GM18867 (cell line): ENCODE measurements at regions not wholly inside any gene's neighbourhood (a gene's known extent, or its start where the extent isn't known, plus 50 kb on each side); places are given as distances from the start of the nearest gene placed in this dataset.

ENCODE experiments used
- ATAC-seq: cut with Tn5 transposase; IDR thresholded peaks from one replicate; pipeline ENCODE4 v1.9.1; 2021; ENCODE audit warnings: mild to moderate bottlenecking, moderate library complexity; ENCODE audit not compliant: unreplicated experiment

DNA sequence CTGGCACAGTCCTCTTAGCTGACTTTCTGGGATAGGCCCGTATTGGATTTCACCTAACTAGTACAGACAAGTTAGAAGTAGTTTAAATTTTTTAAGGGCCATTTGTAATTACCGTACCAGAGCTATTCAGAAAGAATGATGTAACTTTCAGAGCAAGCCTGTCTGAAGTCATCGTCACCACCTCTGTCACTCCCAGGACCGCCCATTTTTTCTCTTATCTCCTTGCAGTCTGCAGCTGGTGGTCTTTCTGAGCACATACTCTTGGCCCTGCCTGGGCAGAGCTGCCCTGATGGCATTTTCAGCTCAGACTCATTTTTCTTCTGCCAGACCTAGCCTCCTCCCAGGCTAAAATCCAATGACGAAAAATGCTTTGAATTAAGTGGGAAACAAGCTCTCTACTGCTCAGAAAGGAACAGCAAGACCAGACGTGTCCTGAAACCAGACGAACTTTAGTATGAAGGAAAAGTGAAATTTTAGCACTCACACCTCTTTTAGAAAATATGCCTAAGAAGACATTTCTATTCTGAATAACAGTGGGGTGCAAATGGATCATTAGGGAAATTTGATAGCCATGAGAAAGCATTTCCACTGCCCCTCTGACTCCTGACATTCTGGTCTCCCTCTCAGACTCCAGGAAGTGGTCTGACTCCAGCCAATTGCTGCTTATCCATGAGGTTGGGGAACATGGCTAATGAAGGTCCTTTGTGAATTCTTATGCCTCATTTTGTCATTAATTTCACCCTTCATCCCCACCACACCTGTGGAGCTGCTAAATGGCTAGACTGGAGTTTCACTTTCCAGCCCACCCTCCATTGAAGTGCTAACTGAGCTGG, 162.4 kb upstream of the GYPA start:
- no peak for ATAC-seq

- ATAC-seq: no peak
Observed at GRCh38 chr4:144304025-144304424, 163.5 kb upstream of the GYPA start.

DNA sequence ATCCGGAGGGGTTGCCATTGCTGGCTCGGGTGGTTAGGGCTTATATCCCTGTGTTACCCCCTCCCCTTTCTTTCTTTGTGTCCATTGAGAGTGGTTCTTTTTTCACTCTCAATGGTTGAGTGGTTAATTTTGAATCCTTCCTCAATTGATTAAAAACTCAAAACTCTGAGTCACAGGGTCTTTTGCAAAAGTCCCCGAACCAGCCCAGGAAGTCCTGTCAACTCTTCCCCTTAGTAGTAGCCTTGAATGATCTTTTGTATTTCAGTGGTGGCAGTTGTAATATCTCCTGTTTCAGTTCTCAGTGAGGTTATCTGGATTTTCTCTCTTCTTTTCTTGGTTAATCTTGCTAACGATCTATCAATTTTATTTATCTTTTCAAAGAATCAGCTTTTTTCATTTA, 170.0 kb upstream of the GYPA start:
- ATAC-seq: no peak

DNA sequence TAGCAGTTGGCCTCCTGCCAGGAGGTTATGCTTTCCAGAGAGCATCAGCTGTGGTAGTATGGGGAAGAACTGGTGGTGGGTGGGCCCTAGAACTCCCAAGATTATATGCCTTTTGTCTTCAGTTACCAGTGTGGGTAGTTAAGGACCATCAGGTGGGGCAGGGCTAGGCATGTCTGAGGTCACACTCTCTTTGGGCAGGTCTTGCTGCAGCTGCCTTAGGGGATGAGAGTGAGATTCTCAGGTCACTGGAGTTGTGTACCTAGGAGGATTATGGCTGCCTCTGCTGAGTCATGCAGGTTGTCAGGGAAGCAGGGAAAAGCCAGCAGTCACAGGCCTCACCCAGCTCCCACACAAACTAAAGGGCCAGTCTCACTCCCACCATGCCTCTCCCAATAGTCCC, 172.9 kb upstream of the GYPA start:
- no peak for ATAC-seq

GRCh38 chr4:144316869-144317268, 176.4 kb upstream of the GYPA start:
- ATAC-seq: no peak

DNA sequence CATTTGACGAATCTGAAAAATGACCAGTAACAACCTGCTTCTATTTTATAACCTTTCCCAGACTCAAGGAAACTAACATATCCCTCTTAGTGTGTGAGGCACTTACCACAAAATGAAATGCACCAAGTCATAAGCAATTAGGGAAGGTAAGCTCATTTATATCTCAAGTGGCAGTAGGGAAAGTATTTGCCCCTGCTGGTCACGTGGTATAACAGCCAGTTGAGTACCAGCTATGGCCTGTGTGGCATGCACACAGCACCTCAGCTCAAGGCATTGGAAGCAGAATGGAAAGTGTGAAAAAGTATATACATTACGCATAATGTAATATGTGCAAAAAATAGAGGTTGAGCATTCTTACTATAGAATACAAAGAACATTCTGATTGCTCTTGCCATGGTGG, 178.3 kb upstream of the GYPA start:
- no peak for ATAC-seq

DNA sequence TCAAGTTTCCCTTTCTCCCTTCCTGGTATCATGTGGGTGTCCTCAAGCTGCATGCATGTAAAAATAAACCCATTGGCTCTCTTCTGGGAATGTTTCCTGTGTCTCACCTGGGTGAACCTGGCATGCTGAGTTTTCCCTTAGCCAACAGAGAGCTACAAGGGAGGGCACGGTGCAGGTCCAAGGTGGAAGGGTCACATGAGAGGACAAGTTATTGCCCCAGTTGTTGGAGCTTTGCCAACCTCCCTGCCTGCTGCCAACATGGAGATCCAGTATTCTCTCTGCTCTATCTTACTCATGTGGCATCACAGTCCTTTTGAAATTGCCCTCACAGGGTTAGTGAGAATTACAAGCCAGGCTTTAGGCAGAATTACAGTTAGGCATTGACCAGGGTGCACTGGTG, 196.1 kb upstream of the GYPA start:
- no peak for ATAC-seq

- no peak for ATAC-seq
Observed at GRCh38 chr4:144338148-144338547, 197.6 kb upstream of the GYPA start.

DNA sequence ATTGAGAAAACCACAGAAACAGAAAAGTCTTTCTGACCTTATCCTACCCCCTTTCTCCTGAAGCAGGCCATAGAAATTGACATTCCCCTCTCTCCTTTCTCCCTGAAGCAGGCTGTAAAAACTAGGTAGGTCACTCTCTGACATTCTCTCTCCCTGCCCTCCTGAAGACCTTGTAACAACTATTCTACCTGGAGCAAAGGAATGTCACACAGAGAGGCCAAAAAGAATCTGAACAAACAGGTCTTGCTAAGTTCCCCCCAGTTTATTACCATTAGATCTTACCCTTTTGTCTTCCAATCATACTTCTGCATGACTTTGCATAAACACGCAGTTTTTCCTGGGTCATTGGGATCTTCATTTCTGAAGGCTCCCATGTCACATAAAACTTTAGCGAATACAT, 198.3 kb upstream of the GYPA start:
- ATAC-seq: no peak

GRCh38 chr4:144340931-144341330, 200.4 kb upstream of the GYPA start:
- no peak for ATAC-seq

GRCh38 chr4:144342949-144343760, 202.6 kb upstream of the GYPA start:
- peak; percentile 72 for ATAC-seq

GRCh38 chr4:144347121-144347520, 206.6 kb upstream of the GYPA start:
- ATAC-seq: no peak

DNA sequence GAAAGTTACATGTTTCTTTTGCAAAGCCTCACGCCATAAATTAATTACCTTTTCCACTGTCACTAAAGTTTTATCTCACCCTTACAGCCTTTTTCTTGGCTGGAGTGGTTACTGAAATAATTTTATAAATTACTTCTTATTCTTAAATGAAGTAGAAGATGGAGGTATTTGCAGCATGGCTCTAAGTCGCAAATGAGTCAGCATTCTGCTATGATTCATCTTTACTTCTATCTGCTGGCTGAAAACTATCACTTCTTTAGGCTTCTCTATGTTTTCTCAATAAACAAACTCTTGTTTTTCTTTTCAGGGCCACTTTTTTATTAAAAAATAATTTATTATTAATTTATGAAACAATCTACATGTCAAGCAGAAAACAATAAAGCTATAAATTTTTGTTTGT, 210.2 kb upstream of the GYPA start:
- no peak for ATAC-seq

- no peak for ATAC-seq
Observed at GRCh38 chr4:144351306-144351705, 210.8 kb upstream of the GYPA start.

DNA sequence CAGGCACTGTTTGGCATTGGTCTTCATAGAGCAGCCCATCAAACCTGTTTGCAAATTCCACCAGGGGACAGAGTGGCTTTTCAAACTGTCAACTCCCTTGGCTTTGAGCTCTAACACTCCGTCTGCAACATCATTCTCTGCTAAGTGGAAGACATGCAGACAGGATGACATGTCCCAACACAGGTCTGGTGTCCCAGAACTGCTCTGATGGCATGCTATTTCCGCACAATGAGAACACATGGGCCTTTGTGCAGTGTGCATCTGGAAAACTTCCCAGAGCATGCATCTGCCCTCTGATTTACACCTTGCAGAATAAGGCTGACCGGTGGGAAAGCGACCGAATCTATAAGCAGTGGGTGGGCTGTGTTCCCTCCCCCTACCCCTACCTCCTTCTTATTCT, 212.8 kb upstream of the GYPA start:
- ATAC-seq: no peak

- ATAC-seq: peak; percentile 97
Observed at GRCh38 chr4:144355811-144356757, 215.6 kb upstream of the GYPA start.

DNA sequence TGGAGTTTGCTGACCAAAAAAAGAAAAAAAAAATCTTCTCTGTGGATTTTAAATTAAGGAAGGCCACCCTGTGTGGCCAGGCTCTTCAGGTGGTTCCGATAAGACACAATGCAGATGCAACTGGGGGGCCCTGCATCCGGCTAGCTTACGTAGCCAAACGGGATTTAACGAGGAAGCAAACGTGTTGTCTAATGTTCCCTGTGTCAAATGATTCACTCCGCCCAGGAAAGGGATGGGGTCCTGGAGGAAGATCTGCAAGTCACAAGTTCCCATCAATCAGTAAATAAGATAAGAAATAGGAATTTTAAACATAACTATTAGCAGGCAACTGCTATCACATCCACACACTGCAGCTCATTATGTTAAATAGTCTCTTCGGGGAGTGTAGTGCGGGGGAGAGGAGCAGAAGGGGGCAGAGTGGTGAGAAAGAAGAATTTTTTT, 216.4 kb upstream of the GYPA start:
- ATAC-seq: no peak

- peak; percentile 27 for ATAC-seq
Observed at GRCh38 chr4:144357975-144358374, 217.5 kb upstream of the GYPA start.

- no peak for ATAC-seq
Observed at GRCh38 chr4:144360146-144360793, 219.8 kb upstream of the GYPA start.

GRCh38 chr4:144362366-144362765, 221.8 kb upstream of the GYPA start:
- ATAC-seq: no peak

DNA sequence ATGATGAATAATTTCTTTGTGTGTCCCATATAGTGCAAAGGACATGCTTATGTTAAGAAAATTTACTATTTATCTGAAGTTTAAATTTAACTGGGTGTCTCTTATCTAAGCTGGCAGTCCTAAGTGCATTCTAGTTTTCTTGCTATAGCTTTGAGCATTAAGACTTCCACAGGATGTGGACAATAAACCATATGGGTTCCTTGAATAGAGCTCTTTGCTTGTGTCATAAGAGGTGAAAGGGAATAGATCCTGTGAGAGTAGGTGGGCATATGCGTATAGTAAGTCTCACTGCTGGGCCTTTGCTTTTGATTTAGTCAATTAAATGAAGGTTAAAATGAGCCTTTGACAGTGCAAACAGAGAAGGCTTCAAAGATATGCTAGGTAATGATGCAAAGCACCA, 223.4 kb upstream of the GYPA start:
- ATAC-seq: no peak
